Left lung (tissue), 4 donors: ENCODE measurements at regions not wholly inside any gene's neighbourhood (a gene's known extent, or its start where the extent isn't known, plus 50 kb on each side); places are given as distances from the start of the nearest gene placed in this dataset.

Source experiments
- ATAC-seq: fragments of 200-7000 bp; cut with Tn5 transposase; one replicate; pipeline ENCODE4 v1.9.1; 2020; ENCODE audit warnings: moderate library complexity
- DNase-seq, 4 donors: peaks; one replicate each; pipeline ENCODE4 v3.0.0-alpha.2; 2013 to 2020
- H3K27ac ChIP-seq, 2 donors: fragments of 200-600 bp; sonication (generic) in 1 of 2; one replicate each; pipeline versions ENCODE4 v1.5.0 to v1.8.0; 2020 to 2021
- H3K27me3 ChIP-seq, 2 donors: fragments of 200-600 bp; sonication (generic) in 1 of 2; one replicate each; pipeline versions ENCODE4 v1.5.0 to v1.8.0; 2020 to 2021
- H3K36me3 ChIP-seq, 2 donors: fragments of 200-600 bp; sonication (generic) in 1 of 2; one replicate each; pipeline versions ENCODE4 v1.5.0 to v1.8.0; 2020 to 2021
- H3K4me1 ChIP-seq, 2 donors: fragments of 200-600 bp; one replicate each; pipeline ENCODE4 v1.8.0; 2021
- H3K4me3 ChIP-seq, 2 donors: fragments of 200-600 bp; sonication (generic) in 1 of 2; one replicate each; pipeline versions ENCODE4 v1.5.0 to v1.8.0; 2020 to 2021; ENCODE audit warnings: mild to moderate bottlenecking in 1 of 2
- H3K9me3 ChIP-seq, 2 donors: fragments of 200-600 bp; sonication (generic) in 1 of 2; one replicate each; pipeline versions ENCODE4 v1.5.0 to v1.8.0; 2020 to 2021
- intact Hi-C, 2 donors: fragments of 100-400 bp; cut with DNase I; formaldehyde crosslinking; loops; one replicate each; pipeline versions ENCODE4 v1.11.2 to v1.14.2; 2022
- TF ChIP-seq, protein P1 (sequence below), 2 donors: fragments of 200-600 bp; sonication (generic) in 1 of 2; IDR thresholded peaks; one replicate each; pipeline versions ENCODE4 v1.5.0 to v1.8.0; 2021; ENCODE audit warnings: antibody characterized with exemption in 2 of 2
- donor health status: DM: no; HTN: yes; CAD: no.
- donor health status: DM: no; HTN: no; CAD: no.

GRCh38 chr14:84409435-84409834 is 1120.5 kb upstream of the FLRT2 start:
- TF ChIP-seq, protein P1, sequence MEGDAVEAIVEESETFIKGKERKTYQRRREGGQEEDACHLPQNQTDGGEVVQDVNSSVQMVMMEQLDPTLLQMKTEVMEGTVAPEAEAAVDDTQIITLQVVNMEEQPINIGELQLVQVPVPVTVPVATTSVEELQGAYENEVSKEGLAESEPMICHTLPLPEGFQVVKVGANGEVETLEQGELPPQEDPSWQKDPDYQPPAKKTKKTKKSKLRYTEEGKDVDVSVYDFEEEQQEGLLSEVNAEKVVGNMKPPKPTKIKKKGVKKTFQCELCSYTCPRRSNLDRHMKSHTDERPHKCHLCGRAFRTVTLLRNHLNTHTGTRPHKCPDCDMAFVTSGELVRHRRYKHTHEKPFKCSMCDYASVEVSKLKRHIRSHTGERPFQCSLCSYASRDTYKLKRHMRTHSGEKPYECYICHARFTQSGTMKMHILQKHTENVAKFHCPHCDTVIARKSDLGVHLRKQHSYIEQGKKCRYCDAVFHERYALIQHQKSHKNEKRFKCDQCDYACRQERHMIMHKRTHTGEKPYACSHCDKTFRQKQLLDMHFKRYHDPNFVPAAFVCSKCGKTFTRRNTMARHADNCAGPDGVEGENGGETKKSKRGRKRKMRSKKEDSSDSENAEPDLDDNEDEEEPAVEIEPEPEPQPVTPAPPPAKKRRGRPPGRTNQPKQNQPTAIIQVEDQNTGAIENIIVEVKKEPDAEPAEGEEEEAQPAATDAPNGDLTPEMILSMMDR (IDR thresholded peaks at IDR 0.05), result no peak
- intact Hi-C loops, result no loop called here
- ATAC-seq (no peak), DNase-seq (no peak)
- Histone ChIP-seq H3K4me3 (no peak overlapping the region), H3K9me3 (peaks cover 0 to 30% of the 10 kb centered on the region in 2 donors), H3K4me1 (no peaks in the 10 kb centered on the region), H3K27me3 (no peaks in the 10 kb centered on the region), H3K36me3 (no peaks in the 10 kb centered on the region), H3K27ac (no peak overlapping the region)

GRCh38 chr14:84410344-84410743 is 1119.6 kb upstream of the FLRT2 start:
- Histone ChIP-seq H3K27ac (no peak overlapping the region), H3K36me3 (no peaks in the 10 kb centered on the region), H3K4me1 (no peaks in the 10 kb centered on the region), H3K9me3 (peaks cover 0 to 30% of the 10 kb centered on the region in 2 donors), H3K27me3 (no peaks in the 10 kb centered on the region), H3K4me3 (no peak overlapping the region)
- intact Hi-C loops, result no loop called here
- TF ChIP-seq, protein P1 (IDR thresholded peaks at IDR 0.05), result no peak
- no peak for ATAC-seq
- no peak for DNase-seq

DNA sequence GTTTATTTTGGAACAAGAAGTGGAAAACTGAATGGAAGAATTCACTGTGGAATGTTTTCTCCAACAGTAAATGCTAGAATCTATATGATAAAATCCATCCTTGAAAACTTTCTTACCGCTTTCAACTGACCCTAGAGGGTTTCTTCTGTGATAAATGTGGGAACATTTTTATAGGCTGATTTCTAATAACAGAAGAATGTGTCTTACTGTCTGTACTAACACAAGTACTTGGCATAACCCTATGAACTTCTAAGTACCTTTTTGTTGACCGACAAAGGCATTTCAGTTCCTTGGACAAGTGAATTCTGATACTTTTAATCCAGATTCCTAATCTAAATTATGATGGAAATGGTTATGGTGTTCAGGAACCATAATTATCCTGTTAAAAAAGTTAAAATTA is 1109.7 kb upstream of the FLRT2 start:
- DNase-seq (no peak), ATAC-seq (peak; percentile 17)
- H3K4me3 ChIP-seq, result no peak overlapping the region
- TF ChIP-seq, protein P1 (IDR thresholded peaks at IDR 0.05), result no peak
- intact Hi-C loops, result no loop called here
- H3K27me3 ChIP-seq, result no peaks in the 10 kb centered on the region
- peaks cover 0 to 14% of the 10 kb centered on the region in 2 donors for H3K9me3 ChIP-seq
- H3K4me1 ChIP-seq, result no peaks in the 10 kb centered on the region
- H3K27ac ChIP-seq, result no peak overlapping the region
- no peaks in the 10 kb centered on the region for H3K36me3 ChIP-seq

- DNase-seq (no peak), ATAC-seq (no peak)
- Histone ChIP-seq H3K27me3 (no peaks in the 10 kb centered on the region), H3K36me3 (no peaks in the 10 kb centered on the region), H3K9me3 (peaks cover 0 to 14% of the 10 kb centered on the region in 2 donors), H3K4me1 (no peaks in the 10 kb centered on the region), H3K4me3 (no peak overlapping the region), H3K27ac (no peak overlapping the region)
- TF ChIP-seq, protein P1 (IDR thresholded peaks at IDR 0.05), result no peak
- intact Hi-C loops, result no loop called here
These were observed 1108.3 kb upstream of the FLRT2 start for GRCh38 chr14:84421621-84422020.

DNA sequence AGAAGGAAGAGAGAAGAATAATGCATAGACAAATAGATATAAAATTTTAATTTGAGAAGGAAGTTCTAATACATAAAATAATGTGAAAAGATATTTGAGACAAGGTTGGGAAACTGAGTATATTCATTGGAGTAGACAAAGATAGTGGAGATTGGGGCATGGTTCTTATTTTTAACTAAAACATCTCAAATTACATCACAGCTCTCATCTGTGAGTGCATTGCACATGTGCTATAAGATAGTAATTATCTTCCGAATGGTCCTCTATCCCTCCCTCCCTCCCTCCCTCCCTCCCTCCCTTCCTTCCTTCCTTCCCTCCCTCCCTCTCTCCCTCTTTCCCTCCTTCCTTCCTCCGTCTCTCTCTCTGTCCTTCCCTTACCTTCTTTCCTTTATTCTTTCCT is 1104.0 kb upstream of the FLRT2 start:
- Histone ChIP-seq H3K4me1 (no peaks in the 10 kb centered on the region), H3K9me3 (no peaks in the 10 kb centered on the region), H3K36me3 (no peaks in the 10 kb centered on the region), H3K27ac (no peak overlapping the region), H3K27me3 (no peaks in the 10 kb centered on the region), H3K4me3 (no peak overlapping the region)
- DNase-seq (no peak), ATAC-seq (no peak)
- intact Hi-C loops, result no loop called here
- TF ChIP-seq, protein P1 (IDR thresholded peaks at IDR 0.05), result no peak
